Body of pancreas (tissue), 4 donors: ENCODE measurements at regions not wholly inside any gene's neighbourhood (a gene's known extent, or its start where the extent isn't known, plus 50 kb on each side); places are given as distances from the start of the nearest gene placed in this dataset.

Source experiments
- POLR2A ChIP-seq, 3 donors: fragments of 450-650 bp; IDR thresholded peaks; one replicate each; pipeline ENCODE4 v1.6.1; 2016; ENCODE audit warnings: antibody characterized with exemption in 3 of 3, mild to moderate bottlenecking in 2 of 3
- TF ChIP-seq, protein P1 (sequence below), 7 experiments: fragments of 450-650 bp in 4 of 7; fragments of 200-600 bp in 3 of 7; sonication (generic) in 3 of 7; IDR thresholded peaks; one replicate each; pipeline ENCODE4 v1.5.1; 2016 to 2019; ENCODE audit warnings: antibody characterized with exemption in 7 of 7

DNA sequence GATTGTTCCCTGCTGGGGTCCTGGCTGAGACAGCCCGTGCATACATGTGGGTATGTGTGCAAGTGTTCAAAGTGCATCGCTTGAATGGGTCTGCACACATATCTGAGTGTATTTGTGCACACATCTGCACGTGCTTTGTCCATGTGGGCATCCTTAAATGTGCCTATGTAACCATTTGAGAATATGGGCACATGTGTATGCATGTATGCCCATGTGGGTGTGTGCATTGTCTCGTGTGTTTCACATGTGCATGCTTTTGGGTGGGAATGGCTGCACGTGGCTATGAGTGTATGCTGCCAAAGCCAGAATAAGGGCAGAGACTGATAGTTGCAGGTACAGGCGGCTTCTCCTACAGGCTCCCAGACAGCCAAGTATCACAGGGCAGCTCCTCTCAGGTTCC, 107.3 kb downstream of the LHX2 start:
- TF ChIP-seq, protein P1, sequence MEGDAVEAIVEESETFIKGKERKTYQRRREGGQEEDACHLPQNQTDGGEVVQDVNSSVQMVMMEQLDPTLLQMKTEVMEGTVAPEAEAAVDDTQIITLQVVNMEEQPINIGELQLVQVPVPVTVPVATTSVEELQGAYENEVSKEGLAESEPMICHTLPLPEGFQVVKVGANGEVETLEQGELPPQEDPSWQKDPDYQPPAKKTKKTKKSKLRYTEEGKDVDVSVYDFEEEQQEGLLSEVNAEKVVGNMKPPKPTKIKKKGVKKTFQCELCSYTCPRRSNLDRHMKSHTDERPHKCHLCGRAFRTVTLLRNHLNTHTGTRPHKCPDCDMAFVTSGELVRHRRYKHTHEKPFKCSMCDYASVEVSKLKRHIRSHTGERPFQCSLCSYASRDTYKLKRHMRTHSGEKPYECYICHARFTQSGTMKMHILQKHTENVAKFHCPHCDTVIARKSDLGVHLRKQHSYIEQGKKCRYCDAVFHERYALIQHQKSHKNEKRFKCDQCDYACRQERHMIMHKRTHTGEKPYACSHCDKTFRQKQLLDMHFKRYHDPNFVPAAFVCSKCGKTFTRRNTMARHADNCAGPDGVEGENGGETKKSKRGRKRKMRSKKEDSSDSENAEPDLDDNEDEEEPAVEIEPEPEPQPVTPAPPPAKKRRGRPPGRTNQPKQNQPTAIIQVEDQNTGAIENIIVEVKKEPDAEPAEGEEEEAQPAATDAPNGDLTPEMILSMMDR (IDR thresholded peaks at IDR 0.05) = no peak
- TF ChIP-seq POLR2A (IDR thresholded peaks at IDR 0.05) = no peak
